Colon (tissue), 2 donors: ENCODE measurements at regions not wholly inside any gene's neighbourhood (a gene's known extent, or its start where the extent isn't known, plus 50 kb on each side); places are given as distances from the start of the nearest gene placed in this dataset.

ENCODE experiments used
- FAIRE-seq: peaks from 2 replicates; lab custom pipeline; 2012; peaks lifted over from hg19 to GRCh38; lab: Jason Lieb, UNC
- donor health status: control.
- donor health status: control.

GRCh38 chr2:6667326-6667725 lies 198.4 kb downstream of the CMPK2 start:
- FAIRE-seq, result no peak

DNA sequence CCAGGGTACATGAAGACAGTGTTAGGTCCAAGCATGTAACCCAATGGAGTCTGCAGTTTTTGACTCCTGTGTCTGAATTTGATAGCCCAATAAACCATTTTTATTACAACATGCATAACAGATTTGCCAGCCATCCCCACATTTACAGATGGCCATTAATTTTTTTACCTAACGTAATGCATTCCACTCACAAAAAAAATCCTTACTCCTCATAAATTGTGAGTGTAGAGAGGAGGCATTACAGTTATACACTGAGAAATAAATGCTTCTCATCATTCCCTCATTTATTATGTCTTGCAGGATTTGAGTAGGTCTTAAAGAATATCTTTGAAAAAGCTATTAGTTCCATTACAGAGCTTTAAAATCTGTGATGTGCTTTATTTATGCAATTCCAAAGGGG lies 193.8 kb downstream of the CMPK2 start:
- FAIRE-seq, result no peak

DNA sequence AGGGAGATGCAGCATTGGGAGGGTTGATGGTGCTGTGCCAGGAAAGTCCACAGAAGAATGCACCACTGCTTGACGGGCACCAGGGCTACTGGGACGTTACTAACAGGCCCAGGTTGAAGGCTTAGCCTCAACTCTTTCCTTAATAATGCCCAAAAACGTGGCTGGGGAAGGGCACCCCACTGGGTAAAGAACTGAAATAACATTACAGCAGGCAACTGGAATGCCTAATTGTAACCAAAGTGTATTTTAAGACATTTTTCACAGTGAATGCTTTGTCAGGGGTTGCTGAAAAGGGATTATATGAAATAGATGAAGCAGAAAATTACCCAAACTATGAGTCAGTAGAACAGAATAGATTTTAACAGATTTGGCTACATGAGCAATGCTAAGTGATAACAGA lies 191.3 kb downstream of the CMPK2 start:
- no peak for FAIRE-seq

GRCh38 chr2:6675791-6676190 lies 189.9 kb downstream of the CMPK2 start:
- FAIRE-seq, result no peak

DNA sequence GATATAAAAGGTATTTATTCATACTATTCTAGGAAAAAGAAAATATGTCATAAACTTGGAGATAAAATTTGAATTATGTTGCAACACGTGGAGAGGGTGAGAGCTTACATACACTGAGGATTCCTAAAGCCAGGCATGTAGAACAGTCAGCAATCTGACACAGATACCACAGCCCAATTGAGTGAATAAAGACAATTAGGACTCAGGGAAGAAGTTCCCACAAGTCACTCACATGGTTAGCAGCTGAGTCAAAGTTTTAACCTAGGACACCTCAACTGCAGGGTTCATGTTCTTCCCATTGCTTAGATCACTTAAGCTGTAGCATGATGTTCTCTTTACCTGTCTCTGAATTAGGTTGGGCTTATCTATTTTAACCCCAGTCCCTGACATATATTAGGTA lies 189.5 kb downstream of the CMPK2 start:
- FAIRE-seq, result no peak

DNA sequence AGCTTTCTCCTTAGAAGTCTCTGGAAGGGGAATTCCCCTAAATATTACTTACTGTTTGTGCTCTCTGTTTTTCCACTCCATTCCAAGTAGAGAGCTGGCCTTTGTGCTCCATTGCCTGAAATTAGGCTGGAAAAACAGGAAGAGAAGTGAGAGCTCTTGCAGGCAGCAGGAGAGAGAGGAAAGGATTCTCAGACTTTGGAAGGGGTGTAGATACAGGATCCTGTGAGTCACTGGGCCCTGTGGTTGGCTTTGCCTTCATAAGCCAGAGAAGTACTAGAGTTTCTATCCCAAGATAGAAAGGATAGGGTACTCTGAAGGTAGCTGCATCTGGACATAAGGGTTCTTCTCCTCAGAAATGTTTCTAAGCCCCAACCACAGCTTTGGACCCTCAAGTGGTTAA lies 188.9 kb downstream of the CMPK2 start:
- FAIRE-seq, result no peak

DNA sequence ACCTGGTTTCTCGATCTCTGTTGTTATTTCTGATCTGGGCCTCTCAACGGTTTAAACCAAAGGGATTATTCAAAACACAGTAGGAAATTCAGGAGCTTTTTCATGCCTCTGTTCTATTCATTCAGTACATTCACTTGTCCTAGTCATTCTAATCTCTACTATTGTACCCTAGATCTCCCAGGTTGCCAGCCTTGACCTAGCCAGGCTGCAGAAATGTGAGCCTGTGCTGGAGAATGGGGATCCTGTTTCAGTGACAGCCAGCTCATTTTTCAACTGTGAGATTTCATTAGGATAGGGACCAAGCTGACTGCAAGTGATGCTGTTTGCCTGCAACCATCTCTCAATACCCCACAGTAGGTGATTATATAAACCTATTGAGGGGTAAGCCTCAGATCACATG lies 186.2 kb downstream of the CMPK2 start:
- FAIRE-seq, result no peak

- FAIRE-seq, result no peak
Observed at GRCh38 chr2:6683516-6683915, 182.2 kb downstream of the CMPK2 start.

DNA sequence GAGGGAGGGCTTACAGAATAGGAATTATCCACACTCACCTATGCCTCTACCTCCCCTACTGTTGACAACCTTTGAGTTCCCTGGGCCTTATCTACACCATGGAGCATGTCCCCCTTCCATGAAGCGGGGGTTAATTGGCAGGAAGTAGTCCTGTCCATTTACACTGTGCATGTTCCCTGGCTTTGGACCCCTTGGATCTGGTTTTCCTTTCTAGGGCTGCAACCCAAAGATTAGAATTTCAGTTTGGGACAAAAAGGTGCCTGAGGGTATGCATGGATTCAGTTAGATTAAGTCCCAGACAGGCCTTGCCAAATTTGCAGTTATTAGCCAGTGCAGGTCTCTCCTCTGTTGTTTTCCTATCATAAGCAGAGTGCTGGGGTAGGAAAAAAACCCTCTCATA lies 180.3 kb downstream of the CMPK2 start:
- FAIRE-seq, result no peak

- no peak for FAIRE-seq
Observed at GRCh38 chr2:6692056-6692455, 173.7 kb downstream of the CMPK2 start.

- no peak for FAIRE-seq
Observed at GRCh38 chr2:6692819-6693218, 172.9 kb downstream of the CMPK2 start.

- no peak for FAIRE-seq
Observed at GRCh38 chr2:6694555-6694954, 171.2 kb downstream of the CMPK2 start.

GRCh38 chr2:6700335-6700734 lies 165.4 kb downstream of the CMPK2 start:
- no peak for FAIRE-seq

- no peak for FAIRE-seq
Observed at GRCh38 chr2:6704077-6704476, 161.6 kb downstream of the CMPK2 start.

DNA sequence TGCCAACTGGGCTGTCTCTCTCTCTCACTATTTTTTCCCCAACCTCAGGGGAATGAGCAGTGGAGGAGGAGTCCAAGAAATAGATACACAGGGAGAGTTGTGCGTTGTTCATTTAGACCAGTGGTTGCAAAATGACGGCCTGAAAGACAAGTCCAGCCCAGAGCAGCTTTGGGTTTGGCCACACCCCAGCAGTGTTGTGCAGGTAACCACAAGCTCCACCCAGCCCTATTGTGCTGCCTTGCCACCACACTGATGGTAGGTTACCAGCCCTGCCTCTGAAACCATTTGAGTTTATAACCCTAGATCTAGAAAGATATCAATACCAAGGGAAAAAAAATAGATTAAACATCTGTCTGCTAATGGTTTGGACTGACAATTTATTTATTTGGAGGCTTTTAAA lies 144.3 kb downstream of the CMPK2 start:
- FAIRE-seq, result no peak

DNA sequence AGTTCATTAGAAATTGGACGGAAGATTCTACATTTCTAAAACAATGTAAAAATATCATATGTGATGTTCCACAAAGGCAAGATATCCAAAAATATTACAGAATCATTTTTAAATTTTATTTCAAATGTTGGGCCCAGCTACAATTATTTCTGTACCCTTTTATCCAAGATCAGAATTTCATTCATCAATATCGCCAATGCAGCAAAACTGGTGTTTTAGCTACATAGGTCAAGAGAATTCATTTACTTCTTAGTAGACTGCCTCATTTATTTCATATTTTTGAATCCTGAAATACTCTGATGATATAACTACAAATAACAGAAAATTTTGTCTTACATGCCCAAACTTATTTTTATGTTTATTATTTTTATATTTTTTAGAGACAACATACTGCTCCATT lies 143.1 kb downstream of the CMPK2 start:
- FAIRE-seq, result no peak

- no peak for FAIRE-seq
Observed at GRCh38 chr2:6723865-6724604, 141.7 kb downstream of the CMPK2 start.

GRCh38 chr2:6724605-6725140 lies 141.0 kb downstream of the CMPK2 start:
- FAIRE-seq, result no peak

DNA sequence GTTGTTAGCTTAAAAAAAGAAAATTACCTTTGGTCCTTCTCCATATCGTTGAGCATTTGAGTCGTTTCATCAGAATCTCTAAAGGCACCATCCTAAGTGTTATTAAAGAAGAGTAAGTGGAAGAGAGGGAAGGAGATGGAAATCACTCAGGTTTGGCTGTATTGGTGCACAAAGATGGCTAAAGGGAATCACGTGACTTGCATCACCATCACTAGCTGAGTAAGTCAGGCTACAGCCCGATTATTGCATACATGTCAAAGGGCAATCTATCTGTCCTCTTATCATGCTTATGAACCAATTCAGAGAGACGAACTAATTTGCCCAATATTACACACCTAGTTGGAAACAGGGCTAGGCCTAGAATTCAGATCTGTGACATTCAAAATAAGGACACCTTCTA lies 137.6 kb downstream of the CMPK2 start:
- no peak for FAIRE-seq

- FAIRE-seq, result no peak
Observed at GRCh38 chr2:6730003-6730402, 135.7 kb downstream of the CMPK2 start.

DNA sequence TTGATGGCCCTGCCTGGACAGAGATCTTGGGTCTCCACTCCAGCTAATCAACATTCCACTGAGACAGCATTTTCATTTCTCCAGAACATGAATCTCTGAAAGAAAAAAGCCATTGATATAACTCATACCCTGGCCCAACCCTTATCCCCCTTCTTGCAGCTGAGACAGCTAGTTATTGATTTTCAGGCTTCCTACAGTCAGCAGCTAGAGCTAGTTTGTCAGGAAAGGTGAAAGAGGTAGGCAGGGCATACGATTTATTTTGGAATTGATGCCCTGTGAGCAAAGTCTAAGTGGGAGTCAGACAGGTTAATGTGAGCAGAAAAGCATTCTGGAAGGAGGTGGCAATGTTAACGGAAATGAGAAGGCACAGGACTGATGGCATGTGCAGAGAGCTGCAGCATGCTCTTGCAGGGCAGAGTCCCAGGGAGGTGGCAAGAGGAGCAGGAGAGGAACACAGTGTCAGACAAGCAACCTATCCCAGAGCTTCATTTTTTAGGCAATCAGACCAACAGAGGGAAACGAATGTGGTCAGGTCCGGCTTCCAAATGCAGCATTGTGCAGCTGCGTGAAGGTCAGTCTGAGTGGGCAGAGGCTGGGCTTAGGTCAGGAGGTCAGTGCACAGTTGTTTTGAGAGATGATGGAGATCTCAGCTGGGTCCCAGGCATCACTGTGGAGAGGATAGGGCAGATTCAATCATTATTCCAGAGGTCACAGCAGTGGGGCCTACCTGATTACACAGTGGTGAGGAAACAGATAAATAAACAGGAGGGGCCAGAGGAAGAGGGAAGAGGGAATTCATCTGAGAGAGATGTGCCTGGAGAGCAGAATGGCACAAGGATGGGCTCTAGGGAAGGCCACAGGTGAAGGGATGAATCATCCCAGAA lies 134.8 kb downstream of the CMPK2 start:
- no peak for FAIRE-seq

GRCh38 chr2:6739547-6739946 lies 126.2 kb downstream of the CMPK2 start:
- no peak for FAIRE-seq

GRCh38 chr2:6741229-6741628 lies 124.5 kb downstream of the CMPK2 start:
- FAIRE-seq, result no peak
